Mucosa of rectum (tissue), 2 donors: ENCODE measurements at regions not wholly inside any gene's neighbourhood (a gene's known extent, or its start where the extent isn't known, plus 50 kb on each side); places are given as distances from the start of the nearest gene placed in this dataset.
"Not testable (repeated sequence)": the region's sequence is repeated elsewhere in the genome, so short reads cannot be mapped to it uniquely, and the experiment has no call there.

Experiments used
- H3K27ac ChIP-seq, 2 donors: one replicate each; pipeline ENCODE4 v1.7.0; 2013; ENCODE audit warnings: inconsistent platforms in 2 of 2, low read depth in 2 of 2, low read length in 2 of 2
- H3K27me3 ChIP-seq, 2 donors: one replicate each; pipeline ENCODE4 v1.7.0; 2013; ENCODE audit warnings: low read length in 2 of 2; ENCODE audit not compliant: control insufficient read depth in 2 of 2, insufficient read depth in 2 of 2
- H3K36me3 ChIP-seq, 2 donors: one replicate each; pipeline ENCODE4 v1.7.0; 2013; ENCODE audit warnings: low read length in 2 of 2; ENCODE audit not compliant: control insufficient read depth in 2 of 2, insufficient read depth in 2 of 2
- H3K4me1 ChIP-seq, 2 donors: one replicate each; pipeline ENCODE4 v1.7.0; 2013; ENCODE audit warnings: low read length in 2 of 2, mild to moderate bottlenecking in 1 of 2; ENCODE audit not compliant: control insufficient read depth in 2 of 2, insufficient read depth in 2 of 2
- H3K4me3 ChIP-seq, 2 donors: one replicate each; pipeline ENCODE4 v1.7.0; 2013; ENCODE audit warnings: low read length in 2 of 2
- H3K9ac ChIP-seq, 2 donors: one replicate each; pipeline ENCODE4 v1.7.0; 2013; ENCODE audit warnings: low read length in 2 of 2, low read depth in 1 of 2, mild to moderate bottlenecking in 1 of 2
- H3K9me3 ChIP-seq, 2 donors: one replicate each; pipeline ENCODE4 v1.7.0; 2013; ENCODE audit warnings: low read length in 2 of 2; ENCODE audit not compliant: control insufficient read depth in 2 of 2
- donor health status: healthy.
- donor health status: Normal muscosa, but diverticular disease.

DNA sequence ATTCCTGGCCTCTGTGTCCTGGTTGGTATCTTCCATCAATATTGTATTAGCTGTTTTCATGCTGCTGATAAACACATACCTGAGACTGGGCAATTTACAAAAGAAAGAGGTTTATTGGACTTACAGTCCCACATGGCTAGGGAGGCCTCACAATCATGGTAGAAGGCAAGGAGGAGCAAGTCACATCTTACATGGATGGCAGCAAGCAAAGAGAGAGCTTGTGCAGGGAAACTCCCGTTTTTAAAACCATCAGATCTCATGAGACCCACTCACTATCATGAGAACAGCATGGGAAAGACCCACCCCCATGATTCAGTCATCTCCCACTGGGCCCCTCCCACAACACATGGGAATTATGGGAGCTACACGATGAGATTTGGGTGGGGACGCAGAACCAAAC, 265.3 kb upstream of the IL12B start:
- not testable (repeated sequence) for H3K9me3 ChIP-seq, H3K4me3 ChIP-seq, H3K4me1 ChIP-seq, H3K36me3 ChIP-seq, H3K27ac ChIP-seq, H3K9ac ChIP-seq, H3K27me3 ChIP-seq

GRCh38 chr5:159601216-159601615, 270.9 kb upstream of the IL12B start:
- no peaks in the 10 kb centered on the region for H3K27me3 ChIP-seq
- H3K36me3 ChIP-seq, result no peaks in the 10 kb centered on the region
- H3K27ac ChIP-seq, result no peak overlapping the region
- H3K4me1 ChIP-seq, result no peaks in the 10 kb centered on the region
- H3K9ac ChIP-seq, result no peak overlapping the region
- no peaks in the 10 kb centered on the region for H3K9me3 ChIP-seq
- H3K4me3 ChIP-seq, result no peak overlapping the region

GRCh38 chr5:159602434-159602833, 272.1 kb upstream of the IL12B start:
- no peaks in the 10 kb centered on the region for H3K9me3 ChIP-seq
- H3K36me3 ChIP-seq, result no peaks in the 10 kb centered on the region
- H3K27ac ChIP-seq, result no peak overlapping the region
- H3K9ac ChIP-seq, result no peak overlapping the region
- H3K4me1 ChIP-seq, result no peaks in the 10 kb centered on the region
- no peaks in the 10 kb centered on the region for H3K27me3 ChIP-seq
- H3K4me3 ChIP-seq, result no peak overlapping the region

DNA sequence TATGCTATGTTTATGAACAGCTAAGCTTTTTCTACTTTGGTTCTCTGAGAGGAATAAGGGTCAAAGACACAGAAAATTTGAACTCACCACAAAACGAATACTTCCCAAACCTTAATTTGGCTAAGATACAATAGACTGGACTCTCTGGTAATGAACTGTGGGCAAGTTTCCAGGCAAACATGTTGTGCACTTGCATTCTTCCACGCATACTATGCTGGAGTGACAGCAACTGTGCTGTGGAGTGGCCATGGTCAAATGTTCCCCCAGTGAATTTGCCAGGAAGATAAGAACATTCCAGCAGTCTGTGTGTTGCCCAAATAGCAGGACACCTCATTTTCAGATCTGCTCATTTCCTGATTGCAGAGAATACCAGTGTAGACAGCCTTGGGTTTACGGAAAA, 275.3 kb upstream of the IL12B start:
- no peak overlapping the region for H3K9ac ChIP-seq
- H3K9me3 ChIP-seq, result no peaks in the 10 kb centered on the region
- H3K4me3 ChIP-seq, result no peak overlapping the region
- no peak overlapping the region for H3K27ac ChIP-seq
- H3K27me3 ChIP-seq, result no peaks in the 10 kb centered on the region
- no peaks in the 10 kb centered on the region for H3K36me3 ChIP-seq
- no peaks in the 10 kb centered on the region for H3K4me1 ChIP-seq

DNA sequence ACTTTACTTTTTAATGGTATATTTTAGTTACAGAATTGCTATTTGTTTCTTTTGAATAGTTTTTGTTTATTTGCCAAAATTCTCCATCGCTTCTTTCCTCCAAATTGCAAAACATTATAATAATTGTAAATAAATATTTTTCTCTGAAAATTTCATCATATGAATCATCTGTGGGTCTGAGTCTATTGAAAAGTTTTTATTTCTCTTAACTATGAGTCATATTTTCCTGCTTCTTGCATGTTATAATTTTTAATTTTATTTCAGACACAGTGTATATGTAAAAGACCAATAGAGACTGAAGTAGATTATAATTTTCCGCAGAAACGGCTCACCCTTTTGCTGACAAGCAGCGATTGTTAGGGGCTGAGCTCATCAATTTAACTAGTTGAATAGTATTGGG, 279.1 kb upstream of the IL12B start:
- Histone ChIP-seq H3K27me3 (no peaks in the 10 kb centered on the region), H3K4me3 (no peak overlapping the region), H3K36me3 (no peaks in the 10 kb centered on the region), H3K4me1 (no peaks in the 10 kb centered on the region), H3K9ac (no peak overlapping the region), H3K9me3 (no peaks in the 10 kb centered on the region), H3K27ac (no peak overlapping the region)

DNA sequence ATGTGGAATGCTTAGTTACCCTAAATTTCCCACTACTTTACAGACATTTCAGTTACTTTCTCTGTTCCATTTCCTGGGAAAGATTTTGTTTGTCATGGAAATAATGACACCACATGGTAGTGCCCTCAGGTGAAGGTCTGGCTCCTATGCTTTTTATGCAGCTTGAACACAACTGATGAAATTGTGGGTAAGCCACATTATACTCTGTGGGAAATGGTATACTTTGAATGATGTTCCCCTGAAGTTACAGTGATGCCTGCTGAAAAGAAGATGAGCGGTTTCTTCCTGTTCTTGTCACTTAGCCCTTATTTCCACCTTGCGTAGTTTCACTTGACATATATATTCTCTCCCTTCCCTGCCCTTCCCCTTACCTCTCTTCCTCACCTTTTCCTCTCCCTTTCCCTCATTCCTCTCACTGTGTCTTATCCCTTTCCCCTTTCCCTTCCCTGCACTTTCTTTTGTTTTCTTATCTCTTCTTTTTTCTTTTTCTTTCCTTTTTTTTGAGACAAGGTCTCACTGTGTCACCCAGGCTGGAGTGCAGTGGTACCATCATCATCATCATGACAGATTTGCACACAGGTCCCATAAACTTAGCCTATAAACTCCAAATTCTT, 280.8 kb upstream of the IL12B start:
- no peaks in the 10 kb centered on the region for H3K9me3 ChIP-seq
- H3K4me3 ChIP-seq, result no peak overlapping the region
- H3K27me3 ChIP-seq, result no peaks in the 10 kb centered on the region
- no peaks in the 10 kb centered on the region for H3K36me3 ChIP-seq
- no peak overlapping the region for H3K9ac ChIP-seq
- no peaks in the 10 kb centered on the region for H3K4me1 ChIP-seq
- H3K27ac ChIP-seq, result no peak overlapping the region

DNA sequence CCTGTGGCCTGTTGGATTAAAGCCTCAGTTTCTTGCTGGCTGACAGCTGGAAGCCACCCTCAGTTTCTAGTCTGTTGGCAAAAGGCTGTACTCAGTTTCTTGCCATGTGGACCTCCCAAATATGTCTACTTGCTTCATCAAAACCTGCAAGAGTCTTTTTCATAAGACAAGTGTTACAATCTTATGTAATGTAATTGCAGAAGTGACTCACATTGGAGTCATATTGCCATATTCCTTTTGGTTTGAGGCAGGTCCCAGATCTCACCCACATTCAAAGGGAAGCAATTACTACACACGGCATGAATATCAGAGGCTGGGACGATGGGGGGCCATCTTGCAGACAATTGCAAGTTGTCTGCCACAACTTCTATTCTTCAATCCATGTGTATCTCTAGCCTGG, 286.7 kb upstream of the IL12B start:
- H3K9me3 ChIP-seq, result no peaks in the 10 kb centered on the region
- no peaks in the 10 kb centered on the region for H3K4me1 ChIP-seq
- no peaks in the 10 kb centered on the region for H3K36me3 ChIP-seq
- H3K4me3 ChIP-seq, result no peak overlapping the region
- no peak overlapping the region for H3K9ac ChIP-seq
- H3K27me3 ChIP-seq, result no peaks in the 10 kb centered on the region
- no peak overlapping the region for H3K27ac ChIP-seq

DNA sequence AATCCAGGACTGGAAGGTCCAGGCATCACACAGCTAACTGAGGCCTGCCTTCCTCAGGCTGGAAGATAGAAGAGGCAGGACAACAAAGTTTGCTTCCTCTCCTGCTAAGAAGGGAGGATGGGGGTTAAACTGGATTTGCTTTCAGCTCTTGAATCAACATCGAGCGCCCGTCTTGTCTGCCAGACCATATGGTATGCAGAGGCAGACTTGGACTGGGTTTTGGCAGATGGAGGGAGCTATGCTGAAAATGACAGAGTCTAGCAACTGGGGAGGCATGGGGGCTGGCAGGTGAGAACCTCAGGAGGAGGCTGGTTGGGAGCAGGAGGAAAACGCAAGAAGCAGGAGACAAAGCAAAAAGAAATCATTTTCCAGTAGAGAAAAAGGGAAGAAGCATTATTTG, 289.5 kb upstream of the IL12B start:
- Histone ChIP-seq H3K36me3 (no peaks in the 10 kb centered on the region), H3K27me3 (no peaks in the 10 kb centered on the region), H3K4me3 (no peak overlapping the region), H3K27ac (no peak overlapping the region), H3K4me1 (no peaks in the 10 kb centered on the region), H3K9ac (no peak overlapping the region), H3K9me3 (no peaks in the 10 kb centered on the region)

DNA sequence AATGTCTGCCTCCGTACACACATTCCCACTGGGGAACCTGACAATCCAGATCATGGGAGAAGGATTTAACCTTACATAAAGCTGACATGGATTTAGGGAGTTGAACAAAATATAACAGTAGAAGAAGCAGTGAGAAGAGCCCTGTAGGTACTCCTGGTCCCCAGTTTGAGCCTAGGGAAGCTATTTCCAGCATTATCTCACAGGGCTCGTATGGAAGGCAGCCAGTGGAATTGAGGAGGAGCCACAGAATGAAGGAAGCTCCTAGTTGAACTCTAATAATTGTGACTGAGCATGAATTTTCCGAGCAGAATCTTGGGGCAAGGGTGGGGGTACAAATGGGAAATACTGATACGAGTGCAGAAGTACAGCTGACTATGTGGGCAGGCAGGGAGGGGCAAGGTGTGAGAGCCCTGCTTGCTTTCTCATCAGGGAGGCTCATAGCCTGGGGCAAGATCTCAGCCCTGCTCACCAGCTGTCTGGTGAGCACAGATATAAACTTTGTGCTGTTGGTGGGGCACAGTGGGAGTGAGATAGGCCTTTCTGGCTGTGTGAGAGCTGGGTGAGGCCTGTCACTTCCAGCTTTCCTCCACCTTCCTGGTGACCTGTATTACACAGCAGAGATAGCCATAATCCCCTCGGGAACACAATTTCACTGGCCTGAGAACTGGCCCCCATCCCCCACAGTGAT, 290.7 kb upstream of the IL12B start:
- H3K4me1 ChIP-seq, result no peaks in the 10 kb centered on the region
- H3K27me3 ChIP-seq, result no peaks in the 10 kb centered on the region
- H3K9me3 ChIP-seq, result no peaks in the 10 kb centered on the region
- no peak overlapping the region for H3K27ac ChIP-seq
- no peak overlapping the region for H3K9ac ChIP-seq
- no peaks in the 10 kb centered on the region for H3K36me3 ChIP-seq
- H3K4me3 ChIP-seq, result no peak overlapping the region

DNA sequence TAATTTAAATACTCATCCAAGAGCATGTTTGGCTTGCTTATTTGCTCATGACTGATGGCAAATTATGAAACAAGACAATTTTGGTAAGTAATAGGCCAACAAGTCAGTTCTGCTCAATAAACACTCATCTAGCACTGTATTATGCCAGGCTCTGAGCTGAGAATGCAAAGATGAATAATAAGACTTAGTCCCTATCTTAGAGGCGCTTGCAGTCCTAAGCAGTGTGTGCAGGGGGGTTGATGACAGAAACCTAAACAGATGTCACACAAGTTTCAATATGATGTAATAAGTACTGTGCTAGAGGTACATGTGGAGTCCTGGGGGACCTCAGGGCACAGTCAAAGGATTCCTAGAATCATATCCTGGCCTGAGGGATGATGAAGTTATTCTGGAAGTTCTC, 287.6 kb upstream of the ADRA1B start:
- no peaks in the 10 kb centered on the region for H3K36me3 ChIP-seq
- H3K27ac ChIP-seq, result no peak overlapping the region
- H3K4me1 ChIP-seq, result no peaks in the 10 kb centered on the region
- no peak overlapping the region for H3K9ac ChIP-seq
- H3K9me3 ChIP-seq, result no peaks in the 10 kb centered on the region
- no peaks in the 10 kb centered on the region for H3K27me3 ChIP-seq
- H3K4me3 ChIP-seq, result no peak overlapping the region
